HG03045 (cell line): ENCODE measurements at regions not wholly inside any gene's neighbourhood (a gene's known extent, or its start where the extent isn't known, plus 50 kb on each side); places are given as distances from the start of the nearest gene placed in this dataset.

Experiments used
- ATAC-seq: cut with Tn5 transposase; IDR thresholded peaks from one replicate; pipeline ENCODE4 v1.9.1; 2021; ENCODE audit warnings: mild to moderate bottlenecking, moderate library complexity; ENCODE audit not compliant: unreplicated experiment

GRCh38 chr5:74243634-74244033 is 396.9 kb downstream of the ENC1 start:
- no peak for ATAC-seq

- no peak for ATAC-seq
Observed at GRCh38 chr5:74242516-74242915, 398.0 kb downstream of the ENC1 start.

GRCh38 chr5:74241751-74242140 is 398.8 kb downstream of the ENC1 start:
- no peak for ATAC-seq

GRCh38 chr5:74240783-74241750 is 399.5 kb downstream of the ENC1 start:
- ATAC-seq = no peak

- no peak for ATAC-seq
Observed at GRCh38 chr5:74239261-74239660, 401.3 kb downstream of the ENC1 start.

GRCh38 chr5:74237571-74238145 is 402.9 kb downstream of the ENC1 start:
- no peak for ATAC-seq

DNA sequence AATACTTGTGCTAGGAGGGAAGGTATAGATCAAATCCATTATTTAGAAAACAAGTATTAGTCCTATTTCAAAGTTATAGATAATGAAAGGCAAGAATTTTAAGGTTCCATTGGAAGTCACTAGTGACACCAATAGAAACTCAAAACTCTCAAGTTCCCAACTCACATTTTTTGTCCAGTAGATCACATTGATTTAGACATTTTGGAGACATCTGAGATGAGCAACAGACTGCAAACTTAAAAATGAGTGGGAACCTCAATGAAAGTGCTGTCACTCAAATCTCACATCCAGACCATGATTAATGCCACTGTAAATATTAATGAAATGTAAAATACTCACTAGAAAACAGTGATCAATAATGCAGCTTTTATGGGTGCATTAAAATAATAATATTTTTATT is 405.0 kb downstream of the ENC1 start:
- ATAC-seq = no peak

GRCh38 chr5:74233571-74233970 is 407.0 kb downstream of the ENC1 start:
- no peak for ATAC-seq

- ATAC-seq = no peak
Observed at GRCh38 chr5:74233091-74233490, 407.4 kb downstream of the ENC1 start.

DNA sequence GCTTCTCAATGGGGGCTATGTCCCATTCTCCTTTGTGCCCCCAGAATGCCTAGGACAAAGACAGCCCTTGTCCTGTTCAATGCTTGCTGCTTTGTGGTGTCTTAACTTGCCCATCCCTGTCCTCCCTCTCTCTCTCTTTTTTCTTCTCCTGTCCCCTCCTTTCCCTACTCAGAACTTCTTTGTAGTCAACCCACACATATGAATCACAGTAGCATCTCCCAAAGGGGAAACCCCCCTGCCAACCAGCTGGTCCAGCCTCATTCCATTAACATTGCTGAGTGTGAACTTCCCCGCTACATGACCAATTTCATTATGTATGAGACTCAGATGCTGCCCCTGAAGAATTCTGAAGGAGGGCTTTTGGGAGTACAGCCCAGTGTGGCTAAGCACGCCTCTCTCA is 408.3 kb downstream of the ENC1 start:
- no peak for ATAC-seq

DNA sequence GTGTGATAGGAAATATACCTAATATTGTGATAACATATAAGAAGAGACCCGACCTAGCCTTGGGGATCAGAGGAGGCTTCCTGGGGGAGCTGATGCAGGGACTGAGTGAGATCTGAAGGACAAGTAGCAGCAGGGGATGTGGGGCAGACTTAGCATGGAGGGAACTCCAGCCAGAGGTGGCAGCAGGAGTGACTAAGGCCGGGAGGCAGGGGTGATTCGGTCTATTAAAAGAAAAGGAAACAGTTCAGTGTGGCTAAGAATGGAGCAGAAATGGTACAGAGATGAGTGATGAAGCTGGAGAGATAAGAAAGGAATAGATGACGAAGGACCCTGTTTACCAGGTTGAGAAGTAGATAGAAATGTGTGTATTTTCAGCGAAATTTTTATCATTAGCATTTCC is 408.8 kb downstream of the ENC1 start:
- ATAC-seq = no peak

GRCh38 chr5:74226716-74227485 is 413.6 kb downstream of the ENC1 start:
- ATAC-seq = no peak

- no peak for ATAC-seq
Observed at GRCh38 chr5:74225587-74225986, 414.9 kb downstream of the ENC1 start.

GRCh38 chr5:74224331-74224730 is 416.2 kb downstream of the ENC1 start:
- no peak for ATAC-seq

DNA sequence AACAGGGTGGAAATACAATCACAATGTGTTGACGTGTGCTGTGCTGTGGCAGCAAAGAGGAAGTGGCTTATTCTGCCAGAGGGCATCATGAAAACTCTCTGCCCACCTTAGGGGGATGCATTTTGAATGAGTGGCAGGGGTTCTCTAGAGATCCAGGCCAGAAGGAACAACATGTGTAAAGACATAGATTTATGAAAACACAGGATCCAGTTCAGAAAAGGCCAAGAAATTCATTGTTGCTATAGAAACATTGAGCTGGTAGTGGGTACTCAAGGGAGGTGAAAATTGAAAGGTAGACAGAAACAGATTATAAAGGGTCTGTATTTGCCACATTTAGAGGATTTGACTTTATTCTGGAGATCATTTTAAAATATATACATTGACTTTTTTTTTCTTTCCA is 417.7 kb downstream of the ENC1 start:
- no peak for ATAC-seq

DNA sequence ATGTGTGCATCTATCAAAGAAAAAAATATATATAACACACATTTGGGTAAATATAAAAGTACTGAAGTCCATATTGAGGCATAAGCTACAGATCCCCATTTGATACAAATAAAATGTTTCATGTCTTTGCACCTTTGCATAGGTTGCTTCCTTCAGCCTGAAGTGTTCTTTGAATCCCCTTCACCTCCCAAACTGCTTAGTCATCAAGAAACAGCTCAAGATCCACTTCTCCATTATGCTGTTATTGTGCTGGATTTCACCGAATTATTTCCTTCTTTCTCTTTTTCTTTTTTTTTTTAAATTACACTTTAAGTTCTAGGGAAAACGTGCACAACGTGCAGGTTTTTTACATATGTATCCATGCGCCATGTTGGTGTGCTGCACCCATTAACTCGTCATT is 419.1 kb downstream of the ENC1 start:
- ATAC-seq = no peak

GRCh38 chr5:74216012-74216411 is 424.5 kb downstream of the ENC1 start:
- no peak for ATAC-seq

DNA sequence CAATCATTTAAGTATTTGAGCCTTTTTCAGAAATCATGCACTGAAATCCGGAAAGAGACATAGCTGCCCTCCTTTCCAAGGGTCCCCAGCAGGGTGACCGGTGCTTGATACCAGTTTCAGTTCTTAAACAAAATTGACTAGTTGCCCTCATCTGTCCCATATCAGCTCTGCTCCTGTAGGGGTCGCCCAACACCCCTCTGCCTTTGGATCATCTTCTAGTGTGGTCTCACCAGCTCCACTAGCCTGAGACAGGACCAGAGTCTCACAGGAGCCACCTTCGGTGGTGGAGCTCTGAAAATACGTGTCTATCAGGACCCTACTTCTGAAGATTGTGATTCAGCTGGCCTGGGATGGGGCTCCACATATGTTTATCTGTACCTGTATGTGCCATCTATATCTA is 428.2 kb downstream of the ENC1 start:
- ATAC-seq = no peak

GRCh38 chr5:74209571-74209970 is 431.0 kb downstream of the ENC1 start:
- no peak for ATAC-seq

GRCh38 chr5:74206579-74207550 is 433.7 kb downstream of the ENC1 start:
- no peak for ATAC-seq
